ENCODE measurements at regions not wholly inside any gene's neighbourhood (a gene's known extent, or its start where the extent isn't known, plus 50 kb on each side); places are given as distances from the start of the nearest gene placed in this dataset.

DNA sequence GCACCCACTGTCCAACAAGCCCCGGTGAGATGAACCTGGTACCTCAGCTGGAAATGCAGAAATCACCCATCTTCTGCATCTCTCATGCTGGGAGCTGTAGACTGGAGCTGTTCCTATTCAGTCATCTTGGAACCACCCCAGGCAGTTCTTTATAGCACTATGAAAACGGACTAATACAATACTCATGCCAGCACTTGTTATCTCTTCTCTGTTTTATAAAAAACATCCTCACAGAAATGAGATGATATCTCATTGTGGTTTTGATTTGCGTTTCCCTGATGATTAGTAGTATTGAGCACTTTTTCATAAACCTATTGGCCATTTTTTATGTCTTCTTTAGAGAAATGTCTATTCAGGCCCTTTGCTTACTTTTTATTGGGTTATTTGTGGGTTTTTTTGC lies 156.2 kb upstream of the ARPP21 start:
- no peak for DNase-seq (ENCODE audit: low read depth in 2 of 2)

DNA sequence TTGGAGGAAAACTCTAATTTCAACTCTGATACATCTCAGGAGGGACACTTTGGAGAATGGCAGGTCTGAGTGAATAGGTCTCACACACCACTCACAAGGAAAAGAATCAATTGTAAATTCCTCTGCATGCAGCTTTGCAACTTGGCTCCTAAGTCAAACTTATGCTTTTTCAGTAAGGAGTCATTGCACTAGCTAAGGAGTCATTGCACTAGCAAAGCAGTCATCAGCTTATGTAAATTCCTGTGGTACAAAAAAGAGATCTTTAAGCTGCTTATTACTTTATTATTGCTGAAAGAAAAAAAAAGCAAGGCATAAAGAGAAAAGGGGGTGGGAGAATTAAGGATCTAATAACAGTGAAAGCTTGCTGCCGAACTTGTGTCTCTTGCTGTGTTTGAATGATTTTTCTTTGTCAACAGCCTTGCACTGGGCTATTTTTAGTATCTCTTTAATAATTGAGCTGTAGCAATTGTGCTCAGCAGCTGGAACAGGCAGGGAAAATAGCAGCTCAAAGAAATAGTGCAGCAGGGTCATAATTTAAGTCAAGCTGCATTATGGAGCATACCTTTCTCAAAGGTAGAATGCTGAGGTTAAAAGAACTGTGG lies 154.3 kb upstream of the ARPP21 start:
- no peak for DNase-seq (ENCODE audit: low read depth in 2 of 2)

DNA sequence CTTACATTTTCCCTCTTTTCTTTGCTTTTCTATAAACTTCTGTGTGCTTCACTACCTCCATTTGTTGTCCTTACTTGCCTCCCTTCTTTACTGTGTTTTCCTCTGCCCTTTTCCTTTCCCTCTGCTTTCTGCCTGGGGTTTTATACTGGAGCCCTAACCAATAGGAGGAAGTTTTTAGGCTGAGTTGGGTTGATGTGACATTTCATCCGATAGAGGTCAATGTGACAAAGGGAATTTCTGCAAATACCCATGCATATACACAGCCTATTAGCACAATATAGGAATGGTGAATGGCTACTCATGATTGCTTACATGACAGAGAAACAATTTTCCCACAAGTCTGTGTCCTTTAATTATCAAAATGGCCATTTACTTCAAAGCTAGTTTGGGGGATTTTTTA lies 153.0 kb upstream of the ARPP21 start:
- DNase-seq (ENCODE audit: low read depth in 2 of 2), result no peak

DNA sequence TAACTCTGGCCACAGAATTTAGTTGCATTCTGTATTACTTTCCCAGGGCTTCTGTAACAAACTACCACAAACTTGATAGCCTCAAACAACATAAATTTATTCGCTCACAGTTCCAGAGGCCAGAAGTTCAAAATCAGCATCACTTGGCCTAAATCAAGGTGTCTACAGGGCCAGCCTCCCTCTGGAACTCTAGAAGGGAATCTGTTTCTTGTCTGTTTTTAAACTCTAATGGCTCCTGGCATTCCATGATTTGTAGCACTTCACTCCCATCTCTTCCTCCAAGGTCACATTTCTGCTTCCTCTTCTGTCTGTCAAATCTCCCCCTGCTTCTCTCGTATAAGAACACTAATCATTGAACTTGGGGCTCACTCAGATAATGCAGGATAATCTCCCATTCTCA lies 151.9 kb upstream of the ARPP21 start:
- DNase-seq (ENCODE audit: low read depth in 2 of 2), result no peak

DNA sequence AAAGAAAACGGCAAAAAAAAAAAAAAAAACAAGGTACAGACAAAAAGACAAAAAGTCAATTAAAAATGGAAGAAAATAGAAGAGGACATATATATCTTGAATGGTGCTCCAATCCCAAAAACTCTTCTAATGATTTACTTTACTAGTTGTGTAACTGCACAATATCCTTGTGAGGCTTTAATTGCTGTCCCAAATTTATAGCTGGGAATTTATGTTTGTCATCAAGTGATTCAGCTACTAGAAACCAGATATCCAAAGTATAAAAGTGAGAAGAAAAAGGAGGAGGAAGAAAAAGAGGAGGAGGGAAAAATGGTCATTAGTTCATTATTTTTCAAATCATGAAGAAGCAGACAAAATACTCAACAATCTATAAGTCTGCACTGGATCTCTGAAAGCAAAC lies 150.8 kb upstream of the ARPP21 start:
- no peak for DNase-seq (ENCODE audit: low read depth in 2 of 2)

DNA sequence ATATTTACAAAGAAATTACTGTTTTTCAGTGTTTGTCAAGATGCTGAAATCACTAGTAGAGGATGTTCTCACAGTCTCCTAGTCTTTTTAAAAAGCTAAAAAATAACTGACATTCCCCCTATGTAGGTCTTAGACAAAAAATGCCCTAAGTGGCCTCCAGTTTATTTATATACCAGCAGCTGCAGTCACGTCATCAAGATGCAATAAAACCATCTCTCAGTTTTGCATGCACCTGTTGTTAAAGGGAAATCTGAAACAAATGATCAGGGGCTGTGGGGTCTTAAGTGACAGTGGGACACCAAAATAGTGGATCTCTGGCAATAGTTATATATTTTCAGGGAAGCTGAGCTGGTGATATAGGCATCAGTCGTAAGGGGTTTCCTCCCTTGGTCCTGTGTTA lies 146.5 kb upstream of the ARPP21 start:
- DNase-seq (ENCODE audit: low read depth in 2 of 2), result no peak

DNA sequence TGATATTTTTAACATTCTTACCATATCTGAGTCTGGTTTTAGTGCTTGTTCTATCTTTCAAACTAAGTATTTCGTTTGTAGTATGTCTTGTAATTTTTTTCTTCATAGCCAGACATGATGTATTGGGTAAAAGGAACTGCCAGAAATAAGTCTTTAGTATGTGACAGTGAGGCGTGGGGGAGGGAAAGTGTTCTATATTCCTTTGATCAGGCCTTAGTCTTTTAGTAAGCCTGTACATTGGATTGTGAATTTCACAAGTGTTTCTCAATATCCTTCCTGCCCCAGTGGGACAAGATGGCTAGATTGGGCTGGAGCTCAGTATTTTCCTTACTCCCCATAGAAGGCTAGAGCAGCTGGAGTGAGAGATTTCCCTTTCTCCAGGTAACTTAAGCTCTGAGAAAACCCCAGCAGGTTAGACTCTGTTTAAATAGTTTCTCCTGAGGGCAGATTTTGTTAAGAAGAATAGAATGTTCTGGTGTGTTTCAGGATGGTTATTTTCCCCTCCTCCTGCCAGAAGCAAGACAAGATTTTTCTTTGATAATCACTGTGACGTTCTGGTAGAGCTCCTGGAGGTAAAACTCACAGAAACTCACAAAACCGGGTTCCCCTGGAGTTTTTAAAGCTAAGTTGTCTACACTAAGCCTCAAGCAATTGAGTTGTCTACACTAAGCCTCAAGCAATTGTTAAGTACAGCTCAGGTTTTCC lies 140.7 kb upstream of the ARPP21 start:
- no peak for DNase-seq (ENCODE audit: low read depth in 2 of 2)

DNA sequence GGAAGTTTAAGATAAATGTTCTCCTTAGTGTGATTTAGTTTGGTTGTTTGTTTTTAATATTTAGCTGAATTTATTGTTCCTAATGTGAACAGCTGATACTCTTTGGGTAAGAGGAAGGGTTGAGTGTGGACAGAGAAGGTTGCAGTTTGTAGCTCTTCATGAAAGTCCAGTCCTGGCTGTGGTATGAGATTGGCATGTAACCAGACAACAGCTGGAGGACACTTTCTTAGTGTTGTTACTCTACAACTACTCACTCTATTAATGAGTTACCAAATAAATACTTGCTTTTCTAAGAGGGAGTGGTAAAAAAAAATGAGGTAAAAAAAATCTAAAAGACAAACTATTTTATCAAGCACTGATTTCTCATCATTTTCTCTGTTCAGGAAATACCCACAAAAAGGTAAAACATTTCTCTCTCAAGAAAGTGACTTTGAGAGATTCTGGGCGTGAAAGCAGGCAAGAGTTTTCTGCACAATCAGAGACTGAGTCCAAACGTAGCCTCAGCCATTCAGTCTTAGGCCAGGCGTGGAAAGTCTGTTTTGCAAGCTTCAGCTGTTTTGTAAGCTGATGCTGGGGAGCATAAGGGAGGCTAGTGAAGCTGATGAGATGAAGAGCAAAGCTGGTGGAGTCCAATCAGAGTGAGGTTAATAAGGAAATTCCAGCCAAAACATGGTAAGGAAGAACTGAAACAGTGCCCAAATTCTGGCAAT lies 138.5 kb upstream of the ARPP21 start:
- no peak for DNase-seq (ENCODE audit: low read depth in 2 of 2)

DNA sequence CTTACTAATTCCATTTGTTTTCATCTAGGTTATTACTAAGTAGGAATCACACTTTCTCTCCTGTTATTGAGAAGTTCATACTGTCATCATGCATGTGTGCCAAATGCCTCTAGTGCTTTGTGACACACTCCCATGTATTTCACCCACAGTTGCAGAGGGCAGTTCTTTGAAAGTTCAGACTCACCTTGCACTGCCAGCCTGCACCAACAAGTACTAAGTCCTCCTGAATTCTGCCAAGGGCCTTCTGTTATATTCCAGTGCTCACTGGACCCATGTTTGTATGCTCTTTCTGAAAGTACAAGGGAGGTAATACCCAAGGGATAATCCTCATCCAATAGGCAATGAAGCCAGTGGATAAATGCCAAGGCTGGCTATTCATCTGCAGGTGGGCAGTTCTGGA lies 136.6 kb upstream of the ARPP21 start:
- DNase-seq (ENCODE audit: low read depth in 2 of 2), result no peak

DNA sequence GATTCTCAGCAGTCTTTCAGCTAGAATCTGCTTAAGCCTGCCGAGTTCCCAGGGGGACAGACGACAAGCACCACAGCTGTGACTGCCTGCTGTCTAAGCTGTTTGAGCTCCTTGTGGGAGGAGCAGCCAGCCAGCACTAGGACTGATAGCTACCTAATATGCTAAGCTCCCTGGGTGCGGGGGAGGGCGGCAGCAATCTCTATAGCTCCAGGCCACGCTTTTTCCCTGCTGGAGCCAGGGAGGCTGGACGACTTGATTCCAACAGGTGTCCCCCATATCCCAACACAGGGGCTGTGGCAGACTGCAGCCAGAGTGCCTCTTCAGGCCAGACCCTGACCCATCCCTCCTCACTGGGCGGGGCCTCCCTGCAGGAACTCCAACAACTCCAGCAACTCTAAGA lies 134.1 kb upstream of the ARPP21 start:
- no peak for DNase-seq (ENCODE audit: low read depth in 2 of 2)

DNA sequence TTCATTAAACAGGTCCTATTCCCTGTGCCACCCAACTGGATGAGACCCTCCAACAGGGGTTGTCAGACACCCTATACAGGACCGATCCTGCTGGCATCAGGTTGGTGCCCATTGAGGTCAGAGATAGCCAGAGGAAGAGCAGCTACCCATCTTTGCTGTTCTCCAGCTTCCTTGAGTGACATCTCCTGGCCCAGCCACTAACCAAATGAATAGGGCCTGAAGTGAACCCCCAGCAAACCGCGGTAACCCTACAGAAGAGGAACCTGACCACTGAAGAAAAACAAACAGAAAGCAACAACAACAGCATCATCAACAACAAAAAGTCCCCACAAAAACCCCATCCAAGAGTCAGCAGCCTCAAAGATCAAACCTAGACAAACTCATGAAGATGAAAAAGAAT lies 133.6 kb upstream of the ARPP21 start:
- DNase-seq (ENCODE audit: low read depth in 2 of 2), result no peak

DNA sequence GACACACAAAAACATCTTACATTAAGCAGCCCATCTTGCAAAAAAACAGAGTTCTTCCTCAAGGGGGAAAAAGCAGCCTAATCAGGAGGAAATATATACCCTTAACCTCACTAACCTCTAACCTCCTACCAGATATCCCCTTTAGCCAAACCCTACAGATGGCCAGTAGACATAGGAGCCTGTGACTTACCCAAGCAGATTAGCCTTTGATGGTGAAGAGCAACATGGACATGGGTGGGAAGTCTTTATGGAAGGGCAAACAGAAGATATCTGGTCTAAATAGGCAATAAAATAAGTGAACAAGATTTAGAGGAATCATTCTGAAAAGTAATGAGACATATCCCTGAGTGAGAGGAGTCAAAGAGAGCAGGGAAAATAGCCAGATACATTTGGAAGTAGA lies 119.4 kb upstream of the ARPP21 start:
- no peak for DNase-seq (ENCODE audit: low read depth in 2 of 2)

DNA sequence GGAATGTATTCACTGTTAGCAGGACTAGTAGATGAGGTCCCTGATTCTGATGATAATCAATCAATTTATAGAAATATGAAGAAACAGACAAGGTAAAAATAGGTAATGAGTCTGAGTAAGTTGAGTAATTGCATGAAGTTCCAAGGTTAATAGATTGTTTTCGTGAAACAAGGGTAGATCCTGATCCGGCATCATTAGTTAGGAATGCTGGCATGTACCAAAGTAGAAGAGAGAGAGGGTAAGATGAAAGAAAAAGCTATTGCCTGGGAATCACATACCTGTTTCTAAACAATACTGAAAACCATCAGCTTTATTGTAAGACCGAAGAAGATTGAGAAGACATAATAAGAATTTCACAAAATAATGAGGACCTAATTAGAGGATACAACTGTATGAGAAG lies 118.1 kb upstream of the ARPP21 start:
- DNase-seq (ENCODE audit: low read depth in 2 of 2), result no peak

DNA sequence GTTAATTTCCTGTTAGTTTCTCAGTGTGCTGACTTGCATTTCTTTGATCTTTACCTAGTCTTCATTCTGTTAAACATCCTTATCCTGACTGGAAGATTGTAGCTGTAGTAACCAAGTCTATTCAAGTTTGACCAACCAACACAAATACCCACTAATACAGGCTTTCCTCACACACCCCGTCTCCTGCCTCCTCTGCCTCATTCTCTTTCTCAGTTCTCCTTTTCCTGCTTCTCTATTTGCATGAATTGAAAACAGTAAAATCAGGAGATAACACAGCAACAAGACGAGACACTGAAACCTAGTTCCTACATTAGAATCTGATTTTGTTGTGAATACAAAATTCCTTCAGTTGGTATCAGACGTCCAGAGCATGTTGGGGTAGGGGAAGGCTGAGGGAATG lies 116.9 kb upstream of the ARPP21 start:
- no peak for DNase-seq (ENCODE audit: low read depth in 2 of 2)

DNA sequence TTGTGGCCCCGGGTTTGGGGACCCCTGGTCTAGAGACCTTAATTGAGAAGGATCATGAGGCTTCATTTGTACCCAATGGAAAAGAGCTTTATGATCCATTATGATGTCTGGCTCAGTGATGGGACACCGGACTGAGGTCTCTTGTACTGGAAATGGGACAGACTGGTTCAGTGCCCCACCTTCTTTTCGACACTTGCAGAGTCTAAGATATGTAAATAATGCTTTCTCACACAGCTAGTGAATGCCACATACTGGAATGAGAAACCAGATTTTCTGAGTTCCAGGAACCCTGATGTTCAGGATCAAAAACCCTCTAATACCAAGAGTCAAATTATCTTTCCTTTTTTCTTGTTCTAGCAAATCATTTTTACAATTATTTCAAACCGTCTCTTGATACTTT lies 116.3 kb upstream of the ARPP21 start:
- no peak for DNase-seq (ENCODE audit: low read depth in 2 of 2)

DNA sequence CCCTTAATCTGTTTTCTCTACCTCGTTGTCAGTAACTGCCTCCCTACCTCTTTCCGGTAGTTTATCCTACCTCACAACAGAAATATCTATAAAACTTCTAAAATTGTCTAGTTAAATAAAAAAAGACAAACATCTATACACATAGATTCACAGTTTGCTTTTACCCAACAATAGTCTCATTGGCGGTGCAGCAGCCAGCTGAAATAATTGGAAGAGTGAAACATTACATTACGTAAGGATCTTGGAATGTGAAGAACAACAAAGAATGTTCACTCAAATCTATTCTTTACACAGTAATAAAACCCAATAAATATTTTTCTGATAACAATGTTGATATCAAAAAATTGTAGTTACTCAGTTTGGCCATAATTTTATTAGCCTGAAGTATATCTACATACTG lies 115.5 kb upstream of the ARPP21 start:
- no peak for DNase-seq (ENCODE audit: low read depth in 2 of 2)

DNA sequence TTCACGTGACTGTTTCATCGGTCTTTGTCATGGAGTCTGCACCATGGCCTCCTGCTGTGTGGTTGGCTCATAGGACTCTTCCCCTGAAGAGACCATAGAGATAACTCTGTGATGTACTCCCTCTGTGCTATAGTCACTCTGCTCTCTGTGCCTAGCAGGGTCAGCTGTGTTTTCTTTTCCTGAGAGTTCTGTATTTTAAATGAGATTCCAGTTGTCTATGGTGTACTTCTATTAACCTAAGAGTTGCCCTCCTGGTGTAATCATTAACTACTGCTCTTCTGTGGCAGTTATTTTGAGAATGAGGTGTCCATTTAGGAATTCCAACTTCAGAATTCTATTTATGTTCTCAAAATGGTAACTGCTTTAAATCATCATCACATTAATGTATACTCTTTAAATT lies 114.5 kb upstream of the ARPP21 start:
- no peak for DNase-seq (ENCODE audit: low read depth in 2 of 2)

DNA sequence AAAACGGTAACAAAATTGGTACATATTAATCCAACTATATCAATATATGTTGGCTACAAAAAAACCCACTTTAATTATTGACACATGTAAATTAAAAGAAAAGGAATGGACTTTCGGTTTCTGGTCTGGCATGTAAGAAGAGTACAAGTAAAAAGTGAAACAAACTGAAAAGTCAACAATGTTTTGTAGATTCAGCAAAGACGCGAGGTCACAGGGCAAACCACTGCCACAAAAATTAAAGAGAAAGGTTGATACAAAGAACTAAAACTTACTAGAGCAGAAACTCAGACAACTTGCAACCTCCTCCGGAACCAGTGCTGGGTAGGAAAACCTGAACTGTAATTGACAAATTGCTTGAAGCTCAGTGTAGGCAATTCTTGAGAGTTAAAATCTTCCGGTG lies 110.6 kb upstream of the ARPP21 start:
- DNase-seq (ENCODE audit: low read depth in 2 of 2), result no peak

DNA sequence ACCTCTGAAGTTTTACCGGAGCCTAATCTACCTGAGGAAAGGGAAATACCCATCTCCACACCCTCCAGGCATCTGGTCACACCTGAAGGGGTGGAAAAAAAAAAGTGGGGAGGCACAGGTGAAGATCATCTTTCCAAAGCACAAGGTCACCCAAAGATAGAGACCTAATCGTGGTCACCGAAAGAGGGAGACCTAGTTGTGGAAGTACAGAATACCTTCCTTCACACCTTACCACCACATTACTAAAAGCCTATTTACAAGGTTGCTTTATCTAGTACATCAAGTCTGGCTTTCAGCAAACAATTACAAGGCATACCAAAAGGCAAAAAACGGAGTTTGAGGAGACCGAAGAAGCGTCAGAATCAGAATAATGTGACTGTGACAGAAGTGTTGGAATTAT lies 110.0 kb upstream of the ARPP21 start:
- no peak for DNase-seq (ENCODE audit: low read depth in 2 of 2)

DNA sequence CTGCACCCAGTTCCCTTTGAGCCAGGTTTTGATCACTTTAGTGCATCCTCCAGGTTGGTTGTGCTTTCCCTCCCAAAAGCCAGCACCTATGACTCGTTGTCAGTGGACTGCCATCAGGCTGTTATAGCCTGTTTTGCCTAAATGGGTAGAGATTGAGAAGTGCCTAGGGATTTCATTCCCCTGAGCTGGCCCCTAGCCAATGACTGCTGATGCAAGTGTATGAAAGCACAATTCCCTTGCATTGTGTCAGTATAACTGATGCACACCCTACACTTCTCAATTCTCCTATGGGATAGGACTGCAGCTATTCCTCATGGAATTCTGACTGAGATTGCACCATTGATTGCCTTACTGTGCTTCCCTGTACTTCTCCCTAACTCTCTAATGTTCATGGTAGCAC lies 102.1 kb upstream of the ARPP21 start:
- DNase-seq (ENCODE audit: low read depth in 2 of 2), result no peak

DNA sequence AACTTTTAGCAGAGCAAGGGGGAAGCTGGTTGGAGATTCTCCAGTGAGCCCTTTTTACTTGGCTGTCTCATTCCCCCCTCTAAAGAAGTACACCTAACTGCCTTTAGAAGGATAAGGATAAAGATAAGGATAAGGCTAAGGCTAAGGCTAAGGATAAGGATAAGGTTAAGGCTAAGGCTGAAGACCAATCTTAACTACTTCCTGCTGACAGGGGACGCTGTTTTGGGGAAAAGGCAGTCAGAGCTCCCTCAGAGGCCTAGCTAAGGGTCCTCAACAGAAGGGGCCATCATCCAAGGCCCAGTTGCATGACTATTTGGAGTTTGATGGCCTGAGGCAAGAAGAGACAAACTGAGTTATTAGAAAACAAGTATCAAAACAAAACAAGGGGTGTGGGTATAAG lies 94.3 kb upstream of the ARPP21 start:
- DNase-seq (ENCODE audit: low read depth in 2 of 2), result no peak

DNA sequence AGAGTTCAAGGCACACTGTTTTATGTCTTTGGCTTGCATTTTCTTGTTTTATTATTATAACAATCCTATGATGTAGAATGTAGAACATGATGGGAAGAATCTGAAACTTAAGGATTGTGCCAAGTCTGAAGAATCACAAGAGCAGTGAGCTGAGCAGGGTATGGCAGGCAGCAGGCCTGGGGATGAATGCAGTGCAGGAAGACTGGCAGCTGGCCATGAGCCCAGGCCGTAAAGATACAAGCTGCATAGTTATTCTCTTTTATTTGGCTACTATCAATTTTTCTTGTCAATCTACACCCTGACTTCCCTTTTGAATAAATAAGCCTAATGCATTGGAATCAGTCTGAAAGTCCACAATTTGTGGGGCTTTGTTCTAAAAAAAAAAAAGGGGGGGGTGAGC lies 89.6 kb upstream of the ARPP21 start:
- no peak for DNase-seq (ENCODE audit: low read depth in 2 of 2)

DNA sequence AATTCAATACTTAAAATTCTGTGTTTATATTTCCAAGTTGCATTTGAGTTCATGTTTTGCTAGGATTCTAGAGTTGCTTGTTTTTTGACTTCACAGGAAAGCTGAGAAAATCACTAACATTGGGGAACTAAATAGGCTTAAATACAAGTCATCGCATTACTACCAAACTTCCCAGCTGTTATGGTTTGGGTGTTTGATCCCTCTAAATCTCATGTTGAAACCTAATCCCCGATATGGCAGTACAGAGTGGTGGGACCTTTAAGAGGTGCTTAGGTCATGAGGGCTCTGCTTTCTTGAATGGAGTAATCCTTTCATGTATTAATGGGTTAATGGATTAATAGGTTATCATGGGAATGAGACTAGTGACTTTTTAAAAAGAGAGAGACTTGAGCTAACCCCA lies 77.2 kb upstream of the ARPP21 start:
- no peak for DNase-seq (ENCODE audit: low read depth in 2 of 2)

DNA sequence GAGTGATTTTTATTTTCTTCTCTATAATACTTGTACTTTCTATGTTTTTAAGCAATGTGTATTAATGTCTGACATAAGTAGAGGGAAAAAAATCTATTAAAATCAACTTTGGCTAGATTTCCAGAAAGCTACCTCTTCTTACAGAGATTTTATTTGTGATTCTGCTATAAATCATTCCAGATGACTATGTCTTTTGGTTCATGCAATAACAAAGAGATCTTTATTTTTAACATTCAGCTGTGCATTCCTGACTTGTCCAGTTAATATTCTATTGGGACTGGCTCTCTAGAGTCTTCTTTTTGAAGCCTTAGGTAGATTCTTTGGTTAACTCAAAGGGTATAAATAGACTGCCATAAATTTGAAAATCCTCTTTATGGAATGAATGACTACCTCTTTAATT lies 74.3 kb upstream of the ARPP21 start:
- DNase-seq (ENCODE audit: low read depth in 2 of 2), result no peak
